Thoracic aorta (tissue), 2 donors: ENCODE measurements at regions not wholly inside any gene's neighbourhood (a gene's known extent, or its start where the extent isn't known, plus 50 kb on each side); places are given as distances from the start of the nearest gene placed in this dataset.

Experiments
- ATAC-seq: fragments of 150-250 bp; one replicate; pipeline ENCODE4 v1.8.0; 2017; ENCODE audit warnings: low read depth; ENCODE audit not compliant: insufficient number of reproducible peaks, low FRiP score
- DNase-seq: peaks from one replicate; pipeline ENCODE4 v3.0.0-alpha.2; 2020; ENCODE audit warnings: low spot score
- H3K27ac ChIP-seq, 2 donors: fragments of 200-600 bp; sonication (generic); 1 replicate in 1 of 2; 2 replicates in 1 of 2; pipeline ENCODE4 v1.5.1; 2016; ENCODE audit warnings: mild to moderate bottlenecking in 2 of 2, moderate library complexity in 2 of 2
- H3K27me3 ChIP-seq: fragments of 200-600 bp; sonication (generic); replicated peaks from 2 replicates; pipeline ENCODE4 v1.6.0; 2016; ENCODE audit warnings: mild to moderate bottlenecking; ENCODE audit not compliant: insufficient read depth
- H3K36me3 ChIP-seq: fragments of 200-600 bp; sonication (generic); one replicate; pipeline ENCODE4 v1.5.1; 2016
- H3K4me1 ChIP-seq, 2 donors: fragments of 200-600 bp; sonication (generic); 1 replicate in 1 of 2; 2 replicates in 1 of 2; pipeline versions ENCODE4 v1.5.1 to v1.6.0; 2016; ENCODE audit warnings: low read depth in 2 of 2, mild to moderate bottlenecking in 1 of 2; ENCODE audit not compliant: control insufficient read depth in 1 of 2
- H3K4me3 ChIP-seq: fragments of 200-600 bp; sonication (generic); 2 replicates; pipeline ENCODE4 v1.5.1; 2016; ENCODE audit warnings: mild to moderate bottlenecking
- H3K9me3 ChIP-seq: fragments of 200-600 bp; sonication (generic); 2 replicates; pipeline ENCODE4 v1.5.1; 2016
- TF ChIP-seq, protein P1 (sequence below): fragments of 200-600 bp; sonication (generic); IDR thresholded peaks from one replicate; pipeline ENCODE4 v1.5.1; 2019; ENCODE audit warnings: antibody characterized with exemption

DNA sequence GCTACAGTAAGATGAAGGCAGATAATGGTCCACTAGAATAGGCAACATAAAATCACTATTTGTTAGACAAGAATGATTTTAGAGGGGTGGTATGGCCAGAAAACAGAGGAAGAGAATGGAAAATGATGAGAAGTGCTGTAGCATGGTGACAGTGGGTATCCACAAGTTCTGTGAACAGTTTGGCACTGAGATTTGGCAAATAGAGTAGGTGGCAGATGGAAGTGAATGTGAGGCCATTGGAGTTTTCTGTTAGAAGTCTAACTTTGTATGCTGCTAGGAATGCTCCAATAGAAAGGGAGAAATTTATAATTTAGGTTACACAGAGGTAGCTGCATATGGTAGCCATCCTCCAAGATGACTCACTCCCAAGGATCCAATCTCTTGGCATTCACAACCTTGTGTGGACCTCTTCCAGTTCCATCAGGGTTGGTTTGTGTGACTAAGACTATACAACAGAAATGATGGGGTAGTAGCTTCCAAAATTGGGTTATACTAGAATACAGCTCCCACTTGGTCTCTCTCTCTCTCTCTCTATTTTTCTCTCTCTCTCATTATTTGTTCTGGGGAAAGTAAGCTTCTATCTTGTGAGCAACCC is 646.9 kb upstream of the ZNF608 start:
- Histone ChIP-seq H3K27me3 (no peaks in the 10 kb centered on the region), H3K27ac (no peak overlapping the region), H3K4me3 (no peak overlapping the region), H3K9me3 (no peaks in the 10 kb centered on the region), H3K4me1 (no peaks in the 10 kb centered on the region), H3K36me3 (no peaks in the 10 kb centered on the region)
- TF ChIP-seq, protein P1, sequence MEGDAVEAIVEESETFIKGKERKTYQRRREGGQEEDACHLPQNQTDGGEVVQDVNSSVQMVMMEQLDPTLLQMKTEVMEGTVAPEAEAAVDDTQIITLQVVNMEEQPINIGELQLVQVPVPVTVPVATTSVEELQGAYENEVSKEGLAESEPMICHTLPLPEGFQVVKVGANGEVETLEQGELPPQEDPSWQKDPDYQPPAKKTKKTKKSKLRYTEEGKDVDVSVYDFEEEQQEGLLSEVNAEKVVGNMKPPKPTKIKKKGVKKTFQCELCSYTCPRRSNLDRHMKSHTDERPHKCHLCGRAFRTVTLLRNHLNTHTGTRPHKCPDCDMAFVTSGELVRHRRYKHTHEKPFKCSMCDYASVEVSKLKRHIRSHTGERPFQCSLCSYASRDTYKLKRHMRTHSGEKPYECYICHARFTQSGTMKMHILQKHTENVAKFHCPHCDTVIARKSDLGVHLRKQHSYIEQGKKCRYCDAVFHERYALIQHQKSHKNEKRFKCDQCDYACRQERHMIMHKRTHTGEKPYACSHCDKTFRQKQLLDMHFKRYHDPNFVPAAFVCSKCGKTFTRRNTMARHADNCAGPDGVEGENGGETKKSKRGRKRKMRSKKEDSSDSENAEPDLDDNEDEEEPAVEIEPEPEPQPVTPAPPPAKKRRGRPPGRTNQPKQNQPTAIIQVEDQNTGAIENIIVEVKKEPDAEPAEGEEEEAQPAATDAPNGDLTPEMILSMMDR, result no peak
- ATAC-seq, result no peak
- no peak for DNase-seq

DNA sequence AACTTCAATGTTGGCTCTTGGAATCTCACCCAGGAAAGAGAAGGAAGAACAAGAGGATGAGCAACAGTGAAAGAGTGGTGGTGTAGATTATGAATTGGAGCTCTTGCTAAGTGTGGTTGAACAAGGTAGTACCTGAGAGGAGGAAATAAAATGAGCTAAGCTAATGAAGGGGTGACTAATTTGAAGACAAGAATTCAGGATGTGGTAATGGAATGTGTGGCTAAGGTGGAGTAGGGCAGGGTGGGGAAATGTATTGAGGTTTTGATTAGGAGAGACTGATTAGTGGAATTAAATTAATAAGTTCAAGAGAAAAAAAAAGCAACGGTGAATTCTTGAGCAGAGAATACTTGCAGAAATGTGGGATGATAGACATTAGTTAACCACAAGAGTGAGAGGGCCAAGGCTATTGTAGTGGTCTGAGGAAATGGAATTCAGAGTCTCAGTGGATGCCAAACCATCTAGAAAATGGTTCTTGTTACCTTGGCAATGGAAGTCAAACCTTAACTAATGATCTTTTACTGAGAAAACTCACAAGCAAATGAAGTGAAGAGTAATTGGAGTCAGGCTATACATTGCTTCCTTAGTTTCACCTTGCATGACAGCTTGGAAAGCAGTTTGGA is 648.3 kb upstream of the ZNF608 start:
- H3K4me3 ChIP-seq, result no peak overlapping the region
- no peak overlapping the region for H3K27ac ChIP-seq
- H3K4me1 ChIP-seq, result no peaks in the 10 kb centered on the region
- H3K27me3 ChIP-seq, result no peaks in the 10 kb centered on the region
- no peak for DNase-seq
- H3K36me3 ChIP-seq, result no peaks in the 10 kb centered on the region
- H3K9me3 ChIP-seq, result no peaks in the 10 kb centered on the region
- TF ChIP-seq, protein P1, result no peak
- no peak for ATAC-seq

DNA sequence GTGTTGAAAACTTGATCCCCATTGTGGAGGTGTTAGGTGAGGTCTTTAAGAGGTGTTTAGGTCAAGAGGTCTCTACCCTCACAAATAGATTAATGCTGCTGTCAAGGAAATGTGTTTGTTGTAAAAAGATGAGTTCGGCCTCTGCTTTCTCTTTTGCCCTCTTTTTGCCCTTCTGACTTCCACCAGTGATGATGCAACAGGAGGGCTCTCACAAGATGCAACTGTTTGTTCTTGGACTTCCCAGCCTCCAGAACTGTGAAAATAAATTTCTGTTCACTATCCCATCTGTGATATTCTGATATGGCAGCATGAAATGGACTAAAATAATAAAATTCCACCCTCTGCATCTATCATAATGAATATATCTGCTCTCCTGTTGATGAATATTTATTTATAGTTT is 650.0 kb upstream of the ZNF608 start:
- H3K36me3 ChIP-seq, result no peaks in the 10 kb centered on the region
- H3K4me3 ChIP-seq, result no peak overlapping the region
- TF ChIP-seq, protein P1, result no peak
- H3K4me1 ChIP-seq, result no peaks in the 10 kb centered on the region
- H3K27me3 ChIP-seq, result no peaks in the 10 kb centered on the region
- H3K9me3 ChIP-seq, result no peaks in the 10 kb centered on the region
- no peak for DNase-seq
- no peak overlapping the region for H3K27ac ChIP-seq
- ATAC-seq, result no peak

DNA sequence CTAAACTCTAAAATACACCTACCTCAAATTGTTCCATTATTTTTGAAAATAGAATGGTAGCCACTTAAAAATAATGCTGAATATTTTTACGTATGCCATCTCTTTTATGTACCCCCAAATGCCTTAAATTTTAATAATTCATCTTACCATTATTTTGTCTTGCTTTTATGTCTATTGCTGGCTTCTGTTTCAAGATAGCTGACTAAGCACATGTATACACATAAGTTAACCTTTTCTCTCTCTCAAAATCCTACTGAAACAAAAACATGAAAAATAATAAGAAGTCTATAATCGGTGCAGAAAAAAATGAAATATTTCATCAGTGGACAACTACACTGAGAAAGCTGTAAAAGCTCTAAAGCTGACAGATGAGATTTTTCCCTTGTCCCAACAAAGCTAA is 652.0 kb upstream of the ZNF608 start:
- no peak for ATAC-seq
- Histone ChIP-seq H3K27me3 (no peaks in the 10 kb centered on the region), H3K4me3 (no peak overlapping the region), H3K9me3 (no peaks in the 10 kb centered on the region), H3K4me1 (no peaks in the 10 kb centered on the region), H3K36me3 (no peaks in the 10 kb centered on the region), H3K27ac (no peak overlapping the region)
- TF ChIP-seq, protein P1, result no peak
- no peak for DNase-seq

DNA sequence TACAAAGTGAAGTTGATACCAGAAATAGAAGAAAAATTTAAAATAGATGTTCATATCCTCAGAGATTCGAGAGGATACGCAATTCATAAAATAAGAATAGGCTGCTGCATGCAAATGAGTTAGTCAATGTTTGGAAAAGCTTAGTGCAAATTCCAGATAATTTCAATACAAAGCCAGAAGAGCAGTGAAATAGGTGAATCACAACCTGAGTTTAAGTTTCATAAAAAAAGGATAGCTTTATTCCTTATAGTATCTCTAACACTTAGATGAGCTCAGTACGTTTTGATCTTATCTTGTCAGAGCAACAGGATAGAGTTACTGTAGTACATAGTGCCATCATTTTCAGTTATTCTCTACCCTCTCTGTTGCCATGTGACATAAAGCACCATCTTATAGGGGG is 653.4 kb upstream of the ZNF608 start:
- H3K27me3 ChIP-seq, result no peaks in the 10 kb centered on the region

More for the DNA sequence above, 653.4 kb upstream of the ZNF608 start:
- Histone ChIP-seq H3K4me1 (no peaks in the 10 kb centered on the region), H3K27ac (no peak overlapping the region), H3K4me3 (no peak overlapping the region), H3K9me3 (no peaks in the 10 kb centered on the region), H3K36me3 (no peaks in the 10 kb centered on the region)
- no peak for ATAC-seq
- DNase-seq, result no peak
- TF ChIP-seq, protein P1, result no peak
